ENCODE measurements at regions not wholly inside any gene's neighbourhood (a gene's known extent, or its start where the extent isn't known, plus 50 kb on each side); places are given as distances from the start of the nearest gene placed in this dataset.

- no peak for DNase-seq (ENCODE audit: low spot score)
These were observed 442.2 kb downstream of the TCERG1L start for GRCh38 chr10:130869179-130869841.

GRCh38 chr10:130871406-130871805 lies 440.1 kb downstream of the TCERG1L start:
- no peak for DNase-seq (ENCODE audit: low spot score)

GRCh38 chr10:130873636-130874035 lies 437.9 kb downstream of the TCERG1L start:
- DNase-seq (ENCODE audit: low spot score): no peak

- no peak for DNase-seq (ENCODE audit: low spot score)
These were observed 436.4 kb downstream of the TCERG1L start for GRCh38 chr10:130875116-130875515.

- DNase-seq (ENCODE audit: low spot score): no peak
These were observed 435.5 kb downstream of the TCERG1L start for GRCh38 chr10:130875897-130876472.

GRCh38 chr10:130877126-130877525 lies 434.4 kb downstream of the TCERG1L start:
- no peak for DNase-seq (ENCODE audit: low spot score)

GRCh38 chr10:130878131-130878530 lies 433.4 kb downstream of the TCERG1L start:
- no peak for DNase-seq (ENCODE audit: low spot score)

GRCh38 chr10:130882906-130883305 lies 428.6 kb downstream of the TCERG1L start:
- no peak for DNase-seq (ENCODE audit: low spot score)

- no peak for DNase-seq (ENCODE audit: low spot score)
These were observed 427.1 kb downstream of the TCERG1L start for GRCh38 chr10:130884456-130884855.

GRCh38 chr10:130885021-130885655 lies 426.4 kb downstream of the TCERG1L start:
- DNase-seq (ENCODE audit: low spot score): no peak

- DNase-seq (ENCODE audit: low spot score): no peak
These were observed 424.4 kb downstream of the TCERG1L start for GRCh38 chr10:130887170-130887569.

GRCh38 chr10:130888493-130888892 lies 423.0 kb downstream of the TCERG1L start:
- no peak for DNase-seq (ENCODE audit: low spot score)

- DNase-seq (ENCODE audit: low spot score): no peak
These were observed 422.3 kb downstream of the TCERG1L start for GRCh38 chr10:130889240-130889639.

- DNase-seq (ENCODE audit: low spot score): no peak
These were observed 421.7 kb downstream of the TCERG1L start for GRCh38 chr10:130889780-130890179.

GRCh38 chr10:130891066-130891465 lies 420.5 kb downstream of the TCERG1L start:
- no peak for DNase-seq (ENCODE audit: low spot score)

- no peak for DNase-seq (ENCODE audit: low spot score)
These were observed 417.1 kb downstream of the TCERG1L start for GRCh38 chr10:130894471-130894870.

- no peak for DNase-seq (ENCODE audit: low spot score)
These were observed 416.4 kb downstream of the TCERG1L start for GRCh38 chr10:130895161-130895560.

- DNase-seq (ENCODE audit: low spot score): no peak
These were observed 413.7 kb downstream of the TCERG1L start for GRCh38 chr10:130897815-130898214.

GRCh38 chr10:130898381-130898780 lies 413.1 kb downstream of the TCERG1L start:
- no peak for DNase-seq (ENCODE audit: low spot score)

- no peak for DNase-seq (ENCODE audit: low spot score)
These were observed 411.7 kb downstream of the TCERG1L start for GRCh38 chr10:130899856-130900255.

GRCh38 chr10:130900441-130901160 lies 410.9 kb downstream of the TCERG1L start:
- no peak for DNase-seq (ENCODE audit: low spot score)

- DNase-seq (ENCODE audit: low spot score): no peak
These were observed 410.0 kb downstream of the TCERG1L start for GRCh38 chr10:130901311-130902165.

All from ecto neural progenitor cell (in vitro differentiated cells).